HG02943 (cell line): ENCODE measurements at regions not wholly inside any gene's neighbourhood (a gene's known extent, or its start where the extent isn't known, plus 50 kb on each side); places are given as distances from the start of the nearest gene placed in this dataset.
"Not testable (repeated sequence)": the region's sequence is repeated elsewhere in the genome, so short reads cannot be mapped to it uniquely, and the experiment has no call there.

ENCODE experiments used
- ATAC-seq: cut with Tn5 transposase; IDR thresholded peaks from one replicate; pipeline ENCODE4 v1.9.1; 2021; ENCODE audit warnings: mild to moderate bottlenecking, low read depth, moderate library complexity; ENCODE audit not compliant: unreplicated experiment

DNA sequence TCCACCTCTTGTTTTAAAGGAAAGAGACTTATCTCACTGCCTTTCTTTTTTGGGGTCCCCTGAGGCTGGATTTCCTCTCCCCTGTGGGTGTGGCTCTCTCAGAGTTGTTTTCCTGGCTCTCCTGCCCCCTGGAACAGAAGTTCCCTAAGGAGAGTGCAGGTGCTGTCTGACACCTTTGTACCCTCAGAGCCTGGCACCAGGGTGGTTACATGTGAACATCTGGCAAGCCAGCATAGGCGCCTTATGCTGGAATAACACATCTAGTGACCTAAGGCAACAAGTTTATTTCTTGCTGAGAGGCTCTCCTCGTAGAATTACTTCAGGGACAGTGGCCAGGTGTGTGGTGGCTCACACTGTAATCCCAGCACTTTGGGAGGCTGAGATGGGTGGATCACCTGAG lies 172.9 kb upstream of the PTCH1 start:
- no peak for ATAC-seq

DNA sequence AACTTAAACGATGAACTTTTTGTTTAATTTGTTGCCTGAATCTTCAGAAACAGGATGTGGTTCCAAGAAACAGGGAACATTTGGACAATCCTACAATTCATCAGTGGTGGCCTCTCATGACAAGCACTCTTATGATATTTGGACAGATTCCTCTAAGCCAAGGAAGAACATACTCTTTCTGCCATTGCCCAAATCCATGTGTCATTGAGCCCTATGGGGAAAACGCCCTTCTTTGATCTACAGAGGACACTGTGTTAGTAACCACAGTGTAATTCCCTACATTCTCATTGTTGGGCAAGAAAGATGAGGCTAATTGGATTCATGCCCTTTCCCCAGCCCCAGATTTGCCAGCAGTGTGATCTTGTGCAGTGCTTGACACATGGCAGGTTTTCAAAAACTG lies 167.7 kb upstream of the PTCH1 start:
- no peak for ATAC-seq

DNA sequence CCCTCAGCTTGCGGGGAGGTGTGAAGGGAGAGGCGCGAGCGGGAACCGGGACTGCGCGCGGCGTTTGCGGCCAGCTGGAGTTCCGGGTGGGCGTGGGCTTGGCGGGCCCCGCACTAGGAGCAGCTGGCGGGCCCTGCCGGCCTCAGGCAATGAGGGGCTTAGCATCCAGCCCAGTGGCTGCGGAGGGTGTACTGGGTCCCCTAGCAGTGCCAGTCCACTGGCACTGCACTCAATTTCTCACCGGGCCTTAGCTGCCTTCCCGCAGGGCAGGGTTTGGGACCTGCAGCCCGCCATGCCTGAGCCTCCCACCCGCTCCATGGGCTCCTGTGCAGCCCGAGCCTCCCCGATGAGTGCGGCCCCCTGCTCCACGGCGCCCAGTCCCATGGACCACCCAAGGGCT lies 163.5 kb upstream of the PTCH1 start:
- ATAC-seq, result not testable (repeated sequence)

DNA sequence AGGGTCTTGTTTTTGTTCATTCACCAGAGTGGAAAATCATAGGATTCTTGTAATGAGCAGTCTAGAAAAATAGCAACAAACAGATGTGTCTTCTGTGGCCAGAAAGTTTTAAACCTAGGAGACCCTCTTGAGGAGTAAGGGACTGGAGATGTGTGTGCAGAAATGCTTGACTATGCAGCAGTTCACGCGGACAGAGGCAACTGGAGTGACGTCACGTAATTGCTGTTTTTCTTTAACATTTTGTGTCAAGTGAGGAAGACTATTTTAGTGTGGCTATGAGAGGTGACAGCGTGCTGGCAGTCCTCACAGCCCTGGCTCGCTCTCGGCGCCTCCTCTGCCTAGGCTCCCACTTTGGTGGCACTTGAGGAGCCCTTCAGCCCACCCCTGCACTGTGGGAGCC lies 163.1 kb upstream of the PTCH1 start:
- ATAC-seq, result no peak

DNA sequence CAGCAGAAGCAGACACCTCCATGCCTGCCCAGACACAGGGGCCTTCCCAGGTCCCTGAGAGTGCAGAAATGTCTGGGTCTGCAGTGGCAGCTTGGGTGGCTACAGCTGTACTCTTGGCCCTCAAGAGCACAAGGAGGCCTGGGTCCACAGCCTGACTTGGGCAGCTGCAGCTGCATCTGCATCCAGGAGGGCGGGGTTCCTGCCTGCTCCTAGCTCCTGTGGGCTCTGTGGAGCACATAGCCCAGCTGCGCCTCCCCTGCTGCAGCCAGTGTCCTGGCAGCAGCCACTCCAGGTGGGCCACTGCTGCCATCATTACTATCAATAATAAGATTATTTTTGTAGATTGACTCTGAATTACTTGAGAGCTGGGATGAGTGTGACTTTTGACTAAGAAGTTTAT lies 162.0 kb upstream of the PTCH1 start:
- no peak for ATAC-seq

DNA sequence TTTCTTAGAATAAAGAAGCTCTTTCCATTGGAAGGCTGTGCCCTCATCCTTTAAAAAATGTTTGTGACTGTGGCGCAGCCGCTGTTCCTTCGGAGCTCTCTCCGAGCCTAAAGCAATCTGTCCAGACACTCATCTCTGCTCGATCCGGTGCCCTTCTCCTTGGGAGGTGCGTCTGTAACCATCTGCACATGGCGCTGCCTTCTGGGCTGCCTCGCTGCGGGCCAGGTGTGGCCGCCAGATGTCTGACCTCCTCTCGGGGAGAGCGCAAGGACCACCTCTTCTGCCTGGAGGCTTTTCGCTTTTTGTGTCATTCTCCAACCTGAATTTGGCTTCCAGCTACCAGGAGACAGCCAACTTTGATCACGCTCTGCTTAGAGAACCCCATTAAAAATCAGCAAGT lies 153.4 kb upstream of the PTCH1 start:
- no peak for ATAC-seq

DNA sequence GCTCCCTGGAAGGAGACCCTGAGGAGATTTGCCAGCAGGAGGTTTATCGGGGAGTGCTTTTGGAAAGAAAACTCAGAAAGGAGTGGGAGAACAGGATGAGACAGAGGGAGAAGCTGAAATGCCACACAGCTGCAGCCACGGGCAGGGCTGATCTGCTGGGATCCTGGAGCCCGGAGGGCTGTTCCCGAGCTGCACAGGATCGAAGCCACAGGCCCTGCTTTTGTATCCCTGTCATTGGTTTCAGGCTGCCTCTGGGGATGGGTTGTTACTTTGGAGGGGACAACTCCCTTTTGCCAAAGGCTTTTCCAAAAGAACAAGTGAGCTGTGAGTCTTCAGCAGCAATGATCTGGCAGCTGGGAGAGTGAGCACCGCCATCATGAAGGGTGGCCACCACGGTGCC lies 152.5 kb upstream of the PTCH1 start:
- no peak for ATAC-seq

DNA sequence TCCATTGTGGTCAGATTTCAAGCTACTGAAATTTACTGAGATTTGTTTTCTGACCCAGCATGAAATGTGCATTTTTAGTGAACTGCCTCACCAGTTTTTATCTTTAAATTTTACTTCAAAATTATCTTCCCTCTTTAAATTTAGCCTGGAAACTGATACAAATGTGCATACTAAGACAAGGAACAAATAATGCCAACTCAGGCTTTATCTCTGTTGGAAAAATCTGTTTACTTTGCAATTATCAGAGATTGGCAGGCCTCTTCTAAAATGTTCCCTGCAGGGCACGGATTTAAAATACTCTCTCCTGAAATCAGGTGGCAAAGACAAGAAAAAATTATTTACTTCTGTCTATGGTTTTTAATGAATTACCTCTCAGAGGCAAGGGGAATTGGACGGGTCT lies 151.0 kb upstream of the PTCH1 start:
- ATAC-seq, result no peak

DNA sequence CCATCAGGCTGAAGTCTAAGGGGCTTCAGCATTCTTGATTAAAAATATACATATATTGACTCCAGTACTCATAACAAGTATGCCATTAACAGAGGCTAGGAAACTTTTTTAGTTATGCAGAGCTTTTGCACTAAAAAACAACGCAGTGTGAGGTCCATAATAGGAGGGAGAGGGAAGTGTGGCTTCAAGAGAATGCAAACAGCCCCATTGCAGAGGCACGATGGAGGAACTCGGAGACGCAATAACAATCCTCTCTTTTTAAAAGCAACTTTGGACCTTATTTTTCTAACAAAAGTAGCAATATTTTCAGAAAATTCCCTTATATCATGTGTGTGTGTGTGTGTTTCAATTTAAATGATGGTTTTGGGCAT lies 150.0 kb upstream of the PTCH1 start:
- ATAC-seq, result no peak

DNA sequence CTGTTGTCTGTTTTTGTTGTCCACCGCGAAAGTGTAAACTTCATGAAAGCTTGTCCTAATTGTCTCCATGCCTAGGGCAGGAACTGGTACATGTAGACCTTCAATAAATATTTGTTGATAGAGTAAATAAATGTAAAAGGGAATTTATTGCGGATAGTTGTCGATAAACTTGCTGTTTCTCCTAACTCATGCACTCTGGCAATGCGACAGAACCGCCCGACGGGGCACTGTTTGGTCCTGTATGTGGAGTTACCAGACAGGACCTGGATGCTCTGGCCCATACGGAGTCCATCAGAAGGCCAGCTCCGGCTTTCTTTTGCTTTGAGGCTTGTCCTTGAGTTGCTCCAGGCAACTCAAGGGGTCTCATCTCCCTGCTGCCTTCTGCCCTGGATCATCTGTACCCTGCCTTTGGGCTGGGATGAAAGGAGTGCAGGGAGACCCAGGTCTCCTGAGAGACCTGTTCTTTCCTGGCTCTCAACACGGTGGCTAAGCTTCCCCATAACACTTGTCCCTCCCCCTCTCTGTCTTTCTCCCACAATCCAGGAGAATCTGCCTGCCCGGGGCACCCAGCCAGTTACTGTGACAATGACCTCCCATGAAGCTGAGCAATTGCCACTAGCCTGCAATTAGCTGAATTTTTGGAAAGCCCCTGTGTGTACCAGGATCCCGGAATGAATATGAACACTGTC lies 149.5 kb upstream of the PTCH1 start:
- no peak for ATAC-seq

DNA sequence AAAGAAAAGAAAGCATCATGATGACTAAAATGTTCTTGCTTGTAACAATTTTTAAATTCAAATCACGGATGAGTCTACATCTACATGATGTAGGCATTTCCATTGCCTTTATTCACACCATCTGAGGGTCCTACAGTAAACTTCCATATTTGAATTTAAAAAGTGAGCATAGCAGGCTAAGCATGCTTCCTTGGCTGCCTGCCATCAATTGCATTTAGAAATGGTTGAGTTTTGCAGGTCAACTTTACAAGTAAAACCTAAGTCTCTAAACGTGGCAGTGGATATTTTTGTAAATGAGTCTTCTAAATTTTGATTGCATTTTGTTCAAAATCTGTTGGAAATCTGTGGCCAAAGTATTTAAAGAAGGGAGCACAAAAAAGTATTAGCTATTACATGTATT lies 136.5 kb upstream of the PTCH1 start:
- ATAC-seq, result no peak

DNA sequence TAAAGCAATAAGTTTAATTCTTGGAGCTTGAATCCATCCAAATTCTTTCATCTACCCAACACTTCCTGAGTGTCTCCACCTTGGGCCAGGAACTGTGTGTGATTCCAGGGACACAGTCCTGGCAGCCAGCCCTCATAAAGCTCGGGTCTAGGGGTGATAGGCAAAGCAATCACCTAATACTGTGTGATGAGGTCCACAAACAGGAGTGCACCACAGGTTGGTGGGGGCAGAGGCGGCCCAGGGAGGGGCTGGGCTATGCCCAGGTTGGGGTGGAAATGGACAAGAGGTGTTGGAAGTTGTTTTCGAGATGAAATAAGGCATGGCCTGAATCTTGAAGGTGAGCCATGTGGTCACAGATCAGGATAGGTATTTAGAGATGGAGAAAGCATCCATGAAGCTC lies 133.9 kb upstream of the PTCH1 start:
- no peak for ATAC-seq

DNA sequence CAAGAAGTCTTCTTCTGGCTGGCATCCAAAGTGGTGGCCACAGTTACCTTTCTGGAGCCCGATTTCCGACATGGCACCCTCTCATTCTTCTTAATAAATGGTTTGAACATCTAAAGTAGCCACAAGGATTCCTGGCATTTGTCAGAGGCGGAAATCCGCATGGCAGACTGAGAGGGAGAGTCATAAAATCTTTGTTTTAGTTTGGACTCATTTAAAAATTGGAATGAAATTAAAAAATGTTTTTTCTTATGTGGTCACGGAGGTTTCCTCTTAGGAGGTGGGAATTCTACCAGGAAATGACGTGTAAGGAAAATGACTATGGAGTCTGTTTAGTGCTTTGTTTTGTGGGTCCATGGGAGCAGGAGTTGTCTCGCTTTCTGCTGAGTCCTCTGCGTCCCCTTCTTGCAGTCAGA lies 133.0 kb upstream of the PTCH1 start:
- ATAC-seq, result no peak

DNA sequence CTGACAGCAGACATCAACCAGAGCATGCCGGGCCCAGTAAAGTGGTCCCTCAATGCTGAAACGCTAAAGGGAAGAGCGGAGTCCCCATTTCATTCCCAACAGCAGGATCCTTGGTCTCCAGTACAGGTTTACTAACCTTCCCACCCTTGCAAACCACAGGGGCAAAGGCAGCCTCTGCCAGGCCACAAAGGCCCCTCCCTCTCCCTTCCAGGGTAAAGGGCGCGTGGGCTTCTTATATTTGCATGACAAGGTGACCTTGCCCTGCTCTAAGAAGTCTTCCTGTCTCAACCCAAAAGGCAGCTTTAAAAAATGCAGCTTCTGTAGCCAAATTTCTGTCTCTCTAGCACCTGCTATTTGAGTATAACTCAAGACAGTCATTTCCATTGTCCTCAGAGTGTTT lies 131.5 kb upstream of the PTCH1 start:
- ATAC-seq, result no peak

DNA sequence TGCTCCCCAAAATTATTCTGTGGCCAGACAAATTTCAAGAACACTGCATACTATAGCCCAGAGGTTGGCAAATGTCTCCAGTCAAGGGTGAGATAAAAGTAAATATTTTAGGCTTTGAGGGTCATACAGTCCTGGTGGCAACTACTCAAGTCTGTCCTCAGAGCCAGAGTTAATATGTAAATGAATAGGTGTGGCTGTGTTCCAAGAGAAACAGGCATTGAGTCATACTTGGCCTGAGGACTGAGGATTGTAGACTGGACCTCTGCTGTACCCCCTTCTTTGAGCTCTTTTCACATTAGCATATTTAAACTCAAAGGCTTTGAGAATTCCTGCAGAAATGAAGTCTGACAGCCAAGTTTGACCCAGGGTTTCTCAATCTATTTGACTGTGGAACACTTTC lies 129.2 kb upstream of the PTCH1 start:
- no peak for ATAC-seq

DNA sequence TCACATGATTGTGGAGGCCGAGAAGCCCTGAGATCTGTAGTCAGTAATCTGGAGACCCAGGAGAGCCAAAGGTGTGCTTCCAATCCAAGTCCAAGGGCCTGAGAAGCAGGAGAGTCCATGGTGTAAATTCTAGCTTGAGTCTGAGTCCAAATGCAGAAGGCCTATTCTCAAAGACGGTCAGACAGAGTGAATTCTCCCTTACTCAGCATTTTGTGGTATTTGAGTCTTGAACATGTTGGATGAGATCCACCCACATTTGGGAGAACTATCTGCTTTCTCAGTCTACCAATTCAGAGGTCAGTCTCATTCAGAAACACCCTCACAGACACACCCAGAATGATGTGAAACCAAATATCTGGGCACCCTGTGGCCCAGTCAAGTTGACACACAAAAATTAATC lies 128.8 kb upstream of the PTCH1 start:
- ATAC-seq, result no peak

DNA sequence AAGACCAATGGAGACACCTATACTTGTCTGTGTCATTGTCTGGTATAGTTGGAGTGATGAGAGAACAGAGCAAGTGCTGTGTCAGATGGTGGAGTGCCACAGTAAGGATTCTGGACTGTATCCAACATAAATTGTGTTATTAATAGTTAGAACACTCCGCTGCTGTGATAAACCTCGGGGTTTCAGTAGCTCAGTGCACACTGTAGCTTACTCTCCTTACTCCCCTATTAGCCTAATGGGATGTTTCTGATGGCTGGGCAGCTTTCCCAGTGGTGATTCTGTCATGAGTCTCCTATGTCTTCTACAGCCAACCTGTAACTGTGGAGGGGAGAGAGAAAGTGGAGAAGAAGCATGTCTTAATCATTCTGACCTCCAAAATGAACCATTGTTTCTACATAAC lies 127.6 kb upstream of the PTCH1 start:
- no peak for ATAC-seq

DNA sequence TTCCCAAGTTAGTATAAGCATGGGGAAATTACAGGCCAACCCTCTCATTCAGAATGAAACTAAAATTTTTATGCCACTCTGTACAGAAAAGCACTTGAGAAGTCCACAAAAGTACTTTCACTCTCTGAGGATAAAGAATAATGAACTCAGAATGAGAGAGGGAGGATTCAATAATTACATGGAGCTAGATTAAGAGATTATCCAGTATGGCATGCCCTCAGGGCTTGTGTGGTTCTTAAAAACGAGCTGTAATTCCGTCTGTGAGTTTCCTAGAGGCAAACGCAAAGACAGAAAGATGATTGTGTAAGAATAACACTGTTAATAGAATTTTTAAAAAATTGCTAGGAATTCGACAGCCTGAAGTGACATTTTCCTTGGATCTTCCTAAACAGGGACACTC lies 126.8 kb upstream of the PTCH1 start:
- ATAC-seq, result no peak

DNA sequence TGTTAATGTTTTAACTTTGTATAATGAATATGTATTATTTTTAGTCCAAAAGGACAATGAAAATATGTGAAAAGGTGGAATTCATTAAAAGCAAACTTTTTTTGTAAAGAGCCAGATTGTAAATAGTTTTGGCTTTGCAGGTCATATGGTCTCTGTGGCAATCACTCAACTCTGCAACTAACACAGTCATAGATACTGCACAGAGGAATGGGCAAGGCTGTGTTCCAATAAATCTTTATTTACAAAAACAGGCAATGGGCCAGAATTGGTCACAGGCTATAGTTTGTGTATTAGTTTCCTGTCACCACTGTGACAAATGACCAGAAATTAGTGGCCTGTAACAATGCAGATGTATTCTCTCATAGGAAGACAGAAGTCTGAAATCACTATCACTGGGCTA lies 125.4 kb upstream of the PTCH1 start:
- no peak for ATAC-seq

DNA sequence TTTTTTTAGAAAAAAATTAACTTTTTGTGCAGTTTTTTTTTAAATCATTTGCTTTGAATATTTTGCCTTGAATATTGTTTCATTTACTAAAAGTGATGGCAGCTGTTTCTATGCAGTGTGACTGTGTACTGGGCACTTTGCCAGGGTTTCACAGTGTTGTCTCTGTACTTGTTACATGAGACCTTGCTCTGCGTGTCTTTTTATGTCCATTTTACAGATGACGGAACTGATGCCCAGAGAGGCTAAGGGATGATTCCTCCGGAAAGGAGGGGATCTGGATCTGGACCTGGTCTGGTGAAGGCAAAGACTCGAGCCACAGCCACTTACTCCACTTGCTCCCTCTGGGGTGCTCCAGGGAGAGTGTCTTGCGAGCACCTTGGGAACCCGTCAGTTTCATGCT lies 124.8 kb upstream of the PTCH1 start:
- ATAC-seq, result no peak

DNA sequence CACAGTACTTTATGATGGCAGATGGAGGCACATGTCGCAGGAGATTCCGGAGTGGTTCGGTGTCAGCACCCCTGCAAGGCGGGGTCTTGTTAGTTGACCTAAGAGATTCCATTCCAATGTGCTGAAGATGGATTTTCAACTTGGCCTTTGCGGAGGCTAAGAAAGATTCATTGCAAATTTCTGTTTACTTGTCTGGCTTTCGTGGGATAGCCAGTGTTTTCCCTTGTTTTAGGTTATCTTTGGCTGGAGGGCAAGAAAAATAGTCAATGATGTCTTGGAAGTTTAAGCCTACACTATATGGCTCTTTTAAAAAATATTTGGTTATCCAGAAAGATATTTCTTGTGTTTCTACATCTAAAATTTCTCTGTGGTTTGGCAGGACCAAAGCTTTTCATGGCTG lies 123.6 kb upstream of the PTCH1 start:
- no peak for ATAC-seq

DNA sequence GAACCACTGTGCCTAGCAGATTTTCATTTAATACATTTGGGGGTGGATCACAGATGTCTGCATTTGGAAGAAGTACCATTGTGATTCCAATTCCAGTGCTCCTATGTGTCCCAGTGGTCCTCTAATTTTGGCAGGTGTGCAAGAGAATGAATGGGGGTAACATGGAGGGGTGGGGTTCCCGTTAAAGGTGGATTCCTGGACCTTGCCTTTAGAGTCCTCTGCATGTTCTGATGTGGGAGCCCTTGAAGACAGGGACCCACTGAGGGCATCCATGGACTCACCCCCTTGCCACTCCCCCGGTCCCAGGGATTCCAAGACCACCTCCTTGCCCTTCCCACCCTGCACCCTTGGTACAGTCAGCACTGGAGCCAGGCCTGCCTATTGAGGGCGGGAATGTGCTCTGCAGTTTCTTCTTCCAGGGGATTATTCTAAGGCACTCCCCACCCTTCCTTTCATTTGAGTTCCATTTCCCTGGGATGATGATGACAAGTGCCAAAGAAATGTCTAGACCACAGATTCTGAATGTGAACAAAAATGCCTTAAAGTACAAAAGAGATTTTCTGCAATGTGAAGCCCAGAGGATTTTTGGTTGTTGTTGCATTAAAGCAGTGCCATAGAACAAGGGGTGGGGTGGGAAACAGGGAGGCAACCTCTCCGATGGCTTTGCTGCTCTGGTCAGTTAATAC lies 119.4 kb upstream of the PTCH1 start:
- no peak for ATAC-seq

DNA sequence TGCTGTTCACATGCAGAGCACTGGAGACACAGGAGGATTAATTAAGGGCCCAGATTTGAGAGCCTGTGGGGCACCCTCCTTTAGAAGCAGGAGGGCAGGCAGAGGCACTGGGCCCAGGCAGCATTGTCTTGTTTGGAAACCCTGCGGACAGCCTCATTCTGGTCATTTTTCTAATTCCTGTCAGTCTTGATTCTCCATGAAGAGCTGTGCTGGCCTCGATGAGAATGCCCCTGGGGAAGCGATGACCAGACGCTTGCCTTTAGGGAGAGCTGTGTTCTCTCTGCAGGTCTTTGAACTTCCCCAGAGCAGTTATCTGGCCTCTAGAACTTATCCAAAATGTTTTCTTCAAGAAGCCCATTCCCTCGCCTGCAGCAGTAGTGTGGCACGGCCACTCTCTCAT lies 117.8 kb upstream of the PTCH1 start:
- no peak for ATAC-seq
